Astrocyte of the cerebellum (primary cell): ENCODE measurements at regions not wholly inside any gene's neighbourhood (a gene's known extent, or its start where the extent isn't known, plus 50 kb on each side); places are given as distances from the start of the nearest gene placed in this dataset.
"Not testable (repeated sequence)": the region's sequence is repeated elsewhere in the genome, so short reads cannot be mapped to it uniquely, and the experiment has no call there.

Experiments used
- DNase-seq: peaks from one replicate; pipeline ENCODE4 v3.0.0-alpha.2; 2011; ENCODE audit warnings: low read depth
- H3K4me3 ChIP-seq: 2 replicates; pipeline ENCODE4 v1.5.1; 2011; ENCODE audit warnings: mild to moderate bottlenecking, low read depth, low read length, moderate library complexity
- in situ Hi-C: cut with HindIII; loops from 2 replicates; pipeline ENCODE4 v1.10.0; 2017; ENCODE audit warnings: low sequenced_read_pairs
- TF ChIP-seq, protein P1 (sequence below): IDR thresholded peaks from 2 replicates; pipeline ENCODE4 v1.5.1; 2012; ENCODE audit warnings: low read length, low read depth, moderate library complexity, mild to moderate bottlenecking; ENCODE audit errors: missing control alignments

- no peak for DNase-seq
- H3K4me3 ChIP-seq: no peak overlapping the region
- in situ Hi-C loops: no loop called here
- TF ChIP-seq, protein P1, sequence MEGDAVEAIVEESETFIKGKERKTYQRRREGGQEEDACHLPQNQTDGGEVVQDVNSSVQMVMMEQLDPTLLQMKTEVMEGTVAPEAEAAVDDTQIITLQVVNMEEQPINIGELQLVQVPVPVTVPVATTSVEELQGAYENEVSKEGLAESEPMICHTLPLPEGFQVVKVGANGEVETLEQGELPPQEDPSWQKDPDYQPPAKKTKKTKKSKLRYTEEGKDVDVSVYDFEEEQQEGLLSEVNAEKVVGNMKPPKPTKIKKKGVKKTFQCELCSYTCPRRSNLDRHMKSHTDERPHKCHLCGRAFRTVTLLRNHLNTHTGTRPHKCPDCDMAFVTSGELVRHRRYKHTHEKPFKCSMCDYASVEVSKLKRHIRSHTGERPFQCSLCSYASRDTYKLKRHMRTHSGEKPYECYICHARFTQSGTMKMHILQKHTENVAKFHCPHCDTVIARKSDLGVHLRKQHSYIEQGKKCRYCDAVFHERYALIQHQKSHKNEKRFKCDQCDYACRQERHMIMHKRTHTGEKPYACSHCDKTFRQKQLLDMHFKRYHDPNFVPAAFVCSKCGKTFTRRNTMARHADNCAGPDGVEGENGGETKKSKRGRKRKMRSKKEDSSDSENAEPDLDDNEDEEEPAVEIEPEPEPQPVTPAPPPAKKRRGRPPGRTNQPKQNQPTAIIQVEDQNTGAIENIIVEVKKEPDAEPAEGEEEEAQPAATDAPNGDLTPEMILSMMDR: no peak
Observed at GRCh38 chr6:121695329-121695728, 259.9 kb downstream of the GJA1 start.

- no peak overlapping the region for H3K4me3 ChIP-seq
- TF ChIP-seq, protein P1: no peak
- in situ Hi-C loops: no loop called here
- no peak for DNase-seq
Observed at GRCh38 chr6:121697921-121698320, 262.5 kb downstream of the GJA1 start.

GRCh38 chr6:121698617-121699016 lies 263.2 kb downstream of the GJA1 start:
- TF ChIP-seq, protein P1: no peak
- no peak for DNase-seq
- H3K4me3 ChIP-seq: no peak overlapping the region
- in situ Hi-C loops: no loop called here

- in situ Hi-C loops, H3K4me3 ChIP-seq, DNase-seq: not testable (repeated sequence)
Observed at GRCh38 chr6:121703129-121703528, 267.7 kb downstream of the GJA1 start.

DNA sequence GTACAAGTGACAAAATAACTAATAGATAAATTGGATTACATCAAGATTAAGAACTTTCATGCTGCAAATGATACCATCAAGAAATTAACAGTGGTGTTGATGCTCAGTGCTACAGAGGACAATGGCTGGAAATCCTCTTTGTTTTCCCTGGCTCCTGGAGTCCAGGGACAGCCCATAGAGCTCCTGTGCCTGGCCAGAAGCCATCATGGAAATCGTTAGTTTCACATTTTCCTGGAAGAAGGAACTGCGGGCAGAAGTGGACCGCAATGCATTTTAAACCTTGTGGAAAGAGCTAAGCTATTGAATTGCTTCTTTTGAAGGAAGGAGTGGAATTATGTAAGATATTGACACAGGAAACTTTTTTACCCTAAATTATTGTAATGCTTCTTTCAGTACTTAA lies 276.0 kb downstream of the GJA1 start:
- TF ChIP-seq, protein P1: no peak
- no peak overlapping the region for H3K4me3 ChIP-seq
- in situ Hi-C loops: no loop called here
- no peak for DNase-seq

DNA sequence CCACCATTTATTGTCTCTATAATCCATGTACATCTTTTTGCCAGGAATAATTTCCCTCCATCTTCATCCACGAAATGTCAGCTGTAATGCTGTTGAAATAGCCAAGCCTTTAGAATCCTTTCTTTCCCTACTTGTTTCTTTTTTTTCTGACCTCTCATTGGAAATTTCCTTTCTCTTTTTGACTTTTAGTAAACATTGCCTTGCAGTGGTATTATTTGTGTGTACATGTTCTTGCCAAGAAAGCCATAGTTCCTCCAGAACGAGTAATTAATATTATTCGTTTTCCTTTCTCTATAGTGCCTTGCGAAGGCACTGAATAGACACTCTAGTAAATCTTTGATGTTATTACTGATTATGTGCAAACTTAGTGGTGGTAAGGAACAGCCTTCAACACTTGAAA lies 282.2 kb downstream of the GJA1 start:
- TF ChIP-seq, protein P1: no peak
- H3K4me3 ChIP-seq: no peak overlapping the region
- DNase-seq: no peak
- in situ Hi-C loops: no loop called here

- in situ Hi-C loops, DNase-seq: not testable (repeated sequence)
Observed at GRCh38 chr6:121720867-121721266, 285.4 kb downstream of the GJA1 start.

GRCh38 chr6:121723623-121724022 lies 288.2 kb downstream of the GJA1 start:
- in situ Hi-C loops: no loop called here
- H3K4me3 ChIP-seq: no peak overlapping the region
- TF ChIP-seq, protein P1: no peak
- no peak for DNase-seq

More at GRCh38 chr6:121720867-121721266, 285.4 kb downstream of the GJA1 start:
- H3K4me3 ChIP-seq: not testable (repeated sequence)
